IPS-NIHi7 (cell line): ENCODE measurements at regions not wholly inside any gene's neighbourhood (a gene's known extent, or its start where the extent isn't known, plus 50 kb on each side); places are given as distances from the start of the nearest gene placed in this dataset.

Experiments
- DNase-seq: peaks from one replicate; pipeline ENCODE4 v3.0.0; 2012; ENCODE audit warnings: mixed read lengths; ENCODE audit errors: extremely low spot score

- no peak for DNase-seq
Measured at GRCh38 chr11:27907091-27907490, 200.9 kb downstream of the KIF18A start.

GRCh38 chr11:27904358-27905055 lies 203.4 kb downstream of the KIF18A start:
- DNase-seq, result no peak

GRCh38 chr11:27902981-27903624 lies 202.8 kb upstream of the BDNF start:
- no peak for DNase-seq

DNA sequence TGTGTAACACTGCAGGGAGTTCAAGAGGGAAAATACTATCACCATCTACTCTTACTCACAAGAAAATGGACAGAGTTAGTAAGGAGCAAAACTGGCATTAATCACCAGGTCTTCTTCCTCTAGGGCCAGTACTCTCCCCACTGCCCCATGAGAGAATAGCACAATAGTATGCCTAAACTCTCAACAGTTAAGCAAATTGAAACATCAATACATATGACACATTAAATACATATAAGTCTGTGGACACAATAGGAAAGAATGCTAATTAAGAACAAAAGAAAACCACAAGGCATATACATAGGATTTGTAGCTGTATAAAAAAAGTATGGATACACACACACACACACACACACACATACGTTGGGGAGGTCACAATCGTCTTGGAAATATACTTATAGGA lies 197.9 kb upstream of the BDNF start:
- no peak for DNase-seq

GRCh38 chr11:27896096-27896495 lies 195.8 kb upstream of the BDNF start:
- no peak for DNase-seq

DNA sequence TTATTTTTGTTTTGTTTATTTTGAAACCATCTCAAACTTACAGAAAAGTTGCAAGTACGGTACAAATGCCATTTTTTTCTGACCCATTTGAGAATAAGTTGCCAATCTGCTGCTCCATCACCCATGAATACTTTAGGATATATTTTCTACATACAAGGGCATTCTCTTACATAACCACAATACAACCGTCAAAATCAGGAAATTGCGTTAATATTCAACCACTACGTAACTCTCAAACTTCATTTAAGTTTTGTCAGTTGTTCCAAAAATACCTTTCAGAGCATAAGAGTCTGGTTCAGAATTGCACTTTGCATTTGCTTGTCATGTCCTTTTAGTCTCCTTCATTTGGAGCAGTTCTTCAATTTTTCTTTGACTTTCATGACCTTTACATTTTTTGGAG lies 194.3 kb upstream of the BDNF start:
- DNase-seq, result no peak

GRCh38 chr11:27886857-27887256 lies 186.6 kb upstream of the BDNF start:
- no peak for DNase-seq

DNA sequence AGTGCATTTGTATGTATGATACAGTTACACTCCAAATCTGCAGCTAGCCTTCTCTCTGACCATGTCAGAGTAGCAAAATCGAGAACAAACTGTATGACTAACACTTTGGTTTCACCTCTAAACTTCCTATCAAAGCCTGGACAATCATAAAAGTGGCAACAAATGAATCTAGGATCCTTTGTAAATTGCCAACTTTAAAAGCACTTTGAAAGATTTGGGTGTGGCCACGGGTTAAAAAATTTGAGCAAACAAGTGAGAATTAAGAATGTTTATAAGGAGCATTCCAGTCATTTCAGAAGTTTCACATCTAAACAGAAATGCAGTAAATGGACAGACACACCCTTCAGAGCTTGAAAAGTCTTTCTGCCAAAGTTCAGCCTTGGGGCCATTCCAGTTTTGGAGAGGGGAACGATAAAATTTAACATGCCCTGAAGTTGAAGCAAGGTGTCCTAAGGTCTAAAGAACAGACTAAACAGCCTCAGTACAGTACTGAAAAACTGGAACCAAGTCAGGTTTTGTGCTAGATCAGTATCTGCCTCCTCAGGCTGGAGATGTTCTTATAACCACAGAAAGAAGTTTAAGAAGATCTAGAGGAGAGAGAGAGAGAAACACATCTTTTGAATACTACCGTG lies 181.9 kb upstream of the BDNF start:
- no peak for DNase-seq

- DNase-seq, result no peak
Measured at GRCh38 chr11:27875831-27876775, 175.8 kb upstream of the BDNF start.

DNA sequence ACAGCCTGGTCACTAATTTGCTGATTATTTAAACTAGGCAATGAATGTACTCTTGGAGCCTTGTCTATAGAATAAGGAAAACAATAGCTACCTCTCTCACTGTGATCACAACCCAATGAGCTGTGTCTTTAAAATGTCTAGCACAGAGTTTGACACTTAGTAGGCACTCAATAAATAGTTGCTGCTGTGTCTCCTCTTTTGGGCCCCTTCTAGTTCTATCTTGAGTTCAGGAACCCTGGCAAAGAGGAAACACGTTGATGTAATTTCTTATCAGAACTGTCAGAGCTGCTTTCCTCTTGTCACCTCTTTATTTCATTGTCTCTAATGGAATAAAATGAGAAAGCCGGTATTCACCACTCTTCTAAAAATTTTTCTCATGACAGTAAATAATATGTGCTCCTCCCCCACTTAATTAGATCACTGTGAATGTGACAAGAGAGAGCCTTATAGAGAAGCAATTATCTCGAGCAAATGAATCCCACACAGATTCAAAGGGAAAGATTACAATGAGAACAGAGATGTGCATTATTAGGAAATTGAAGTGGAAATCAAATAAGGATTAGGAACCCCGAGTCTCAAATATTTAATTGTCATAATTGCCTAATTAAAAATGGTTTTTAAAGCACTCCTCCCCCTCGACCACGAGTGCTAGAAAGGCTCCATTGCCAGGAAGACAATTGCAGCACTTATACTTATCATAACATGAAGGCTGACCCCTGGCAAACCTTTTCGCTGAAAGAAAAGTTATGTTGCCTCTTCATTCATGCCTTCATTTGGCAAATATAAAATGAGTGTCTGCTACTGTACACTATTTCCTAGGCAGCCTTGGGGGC lies 175.0 kb upstream of the BDNF start:
- DNase-seq, result no peak

GRCh38 chr11:27873664-27874063 lies 173.4 kb upstream of the BDNF start:
- no peak for DNase-seq

- DNase-seq, result no peak
Measured at GRCh38 chr11:27871056-27871455, 170.8 kb upstream of the BDNF start.

GRCh38 chr11:27869701-27870100 lies 169.4 kb upstream of the BDNF start:
- DNase-seq, result no peak

DNA sequence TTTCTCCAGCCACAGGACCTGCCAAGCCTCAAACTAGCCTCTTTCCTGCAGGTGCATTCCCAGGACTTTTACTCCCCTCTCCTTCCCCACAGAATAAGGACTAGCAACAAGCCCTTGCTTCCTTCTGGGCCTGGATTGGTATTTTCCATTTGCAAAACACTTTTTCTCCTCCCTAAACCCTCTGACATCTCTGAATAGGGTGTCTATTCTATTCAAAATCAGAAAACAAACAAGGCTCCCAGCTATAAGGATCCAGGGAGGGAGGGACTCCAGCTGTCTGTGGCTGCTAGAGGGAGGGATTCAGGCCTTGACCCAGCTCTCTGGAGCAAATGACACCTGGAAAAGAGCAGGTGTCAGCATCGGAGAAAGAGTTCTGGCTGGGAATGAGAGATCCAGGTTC lies 168.5 kb upstream of the BDNF start:
- no peak for DNase-seq

- no peak for DNase-seq
Measured at GRCh38 chr11:27868226-27868625, 168.0 kb upstream of the BDNF start.

- no peak for DNase-seq
Measured at GRCh38 chr11:27865105-27865504, 164.8 kb upstream of the BDNF start.

DNA sequence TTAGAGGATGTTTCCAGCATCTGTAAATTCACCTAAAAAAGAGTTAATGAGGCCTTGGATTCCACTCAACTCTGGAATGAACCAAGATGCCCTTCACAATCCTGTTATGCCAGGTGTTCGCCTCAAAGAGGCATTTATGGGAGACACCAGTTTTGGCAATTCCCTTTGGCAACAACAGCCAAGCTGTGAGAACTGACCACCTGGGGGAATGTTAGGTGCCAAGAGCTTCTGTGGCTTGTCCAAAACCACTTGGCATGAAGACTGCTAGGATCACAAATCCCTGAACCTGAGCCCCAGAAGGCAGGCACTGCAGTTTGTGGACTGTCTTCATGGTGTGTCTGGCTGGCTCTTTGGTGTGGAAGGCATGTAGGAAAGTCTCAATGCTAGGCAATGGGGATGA lies 164.4 kb upstream of the BDNF start:
- DNase-seq, result no peak

DNA sequence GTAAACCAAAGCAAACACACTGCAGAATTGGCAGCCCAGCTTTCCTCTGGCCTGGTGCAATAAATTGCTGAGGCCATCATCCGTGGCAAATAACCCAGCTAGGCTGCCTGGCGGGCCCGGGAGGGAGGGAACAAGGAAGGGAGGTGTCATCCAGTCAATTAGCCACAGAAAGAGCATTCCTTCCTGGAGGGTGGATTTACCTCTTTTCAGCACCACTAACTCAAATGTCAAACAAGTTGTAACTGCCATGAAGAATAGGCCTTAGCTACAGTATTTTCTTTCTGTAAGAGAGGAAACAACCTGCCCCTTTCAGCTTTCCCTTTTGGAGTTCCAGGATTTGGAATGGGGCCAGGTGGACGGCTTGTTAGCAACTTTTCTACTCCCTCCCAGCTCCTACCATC lies 163.8 kb upstream of the BDNF start:
- no peak for DNase-seq

GRCh38 chr11:27863637-27864036 lies 163.4 kb upstream of the BDNF start:
- DNase-seq, result no peak

DNA sequence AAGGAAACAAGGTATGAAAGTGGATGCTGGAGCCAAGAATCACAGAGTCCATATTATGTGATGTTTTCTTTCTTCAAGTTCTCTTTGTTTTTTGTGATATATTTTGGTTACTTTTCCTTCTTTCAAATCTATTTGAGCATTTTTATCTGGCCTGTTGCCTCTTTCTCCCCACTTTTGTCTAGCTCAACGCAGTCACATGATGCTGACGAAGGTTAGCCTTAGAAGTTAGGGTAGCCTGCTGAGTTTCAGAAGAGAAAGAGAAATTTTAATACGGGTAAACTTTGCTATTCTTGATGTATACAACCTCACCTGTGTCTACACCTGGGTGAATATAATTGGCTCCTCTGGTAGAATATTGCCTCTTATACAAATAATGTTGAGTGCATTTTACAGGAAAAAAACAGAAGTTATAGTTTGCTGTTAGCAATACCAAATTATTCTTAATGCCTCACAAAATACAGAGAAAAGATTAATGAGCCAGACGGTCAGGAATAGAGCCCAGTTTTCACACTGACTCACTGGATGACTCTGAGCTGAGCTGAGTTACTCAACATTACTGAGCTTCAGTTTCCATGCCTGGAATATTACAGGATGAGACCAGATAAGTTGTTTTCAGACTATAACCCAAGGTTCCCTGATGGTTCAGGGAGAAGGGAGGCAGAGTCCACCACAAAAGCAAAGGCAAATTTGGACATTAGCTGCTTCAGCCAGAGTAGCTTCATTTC lies 161.6 kb upstream of the BDNF start:
- no peak for DNase-seq

- no peak for DNase-seq
Measured at GRCh38 chr11:27860811-27861210, 160.6 kb upstream of the BDNF start.
